Endothelial cell of umbilical vein (primary cell): ENCODE measurements at regions not wholly inside any gene's neighbourhood (a gene's known extent, or its start where the extent isn't known, plus 50 kb on each side); places are given as distances from the start of the nearest gene placed in this dataset.

Source experiments
- EZH2 ChIP-seq: IDR thresholded peaks from 2 replicates; pipeline ENCODE4 v1.6.1; 2012; ENCODE audit warnings: borderline replicate concordance, low read depth, mild to moderate bottlenecking, moderate library complexity, low read length, inconsistent platforms; ENCODE audit not compliant: severe bottlenecking
- POLR2A ChIP-seq: IDR thresholded peaks from 2 replicates; pipeline ENCODE4 v1.6.1; 2012; ENCODE audit warnings: low read depth, mild to moderate bottlenecking, control low read depth, low read length
- POLR2AphosphoS5 ChIP-seq: IDR thresholded peaks from 2 replicates; pipeline ENCODE4 v1.6.1; 2012; ENCODE audit warnings: low read depth, mild to moderate bottlenecking, control low read depth, low read length, moderate library complexity; ENCODE audit not compliant: insufficient read depth
- TF ChIP-seq, protein P1 (sequence below), 2 donors: IDR thresholded peaks; 1 replicate in 1 of 2; 2 replicates in 1 of 2; pipeline ENCODE4 v1.5.1; 2011; ENCODE audit warnings: low read length in 2 of 2, mild to moderate bottlenecking in 2 of 2, moderate library complexity in 2 of 2, control low read depth in 1 of 2, inconsistent platforms in 1 of 2, low read depth in 1 of 2; ENCODE audit not compliant: insufficient read depth in 1 of 2; ENCODE audit errors: extremely low read depth in 1 of 2

DNA sequence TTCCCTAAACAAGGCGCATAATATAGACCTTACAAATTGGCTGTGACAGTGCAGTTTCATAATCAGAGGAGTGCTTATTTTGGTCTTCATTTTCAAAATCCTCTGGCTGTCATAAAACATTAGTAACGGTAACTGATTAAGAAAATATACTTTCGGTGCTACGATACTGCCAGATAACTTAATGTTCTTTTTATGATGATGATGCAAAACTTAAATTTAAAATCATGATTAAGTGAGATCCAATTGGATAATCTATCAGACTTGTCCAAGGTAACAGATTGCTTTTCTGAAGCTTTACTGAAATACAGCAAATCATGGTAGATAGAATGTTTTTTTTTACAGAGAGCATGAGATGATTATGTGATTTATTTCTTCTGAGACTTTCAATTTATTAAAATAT lies 364.2 kb upstream of the CNTN3 start:
- TF ChIP-seq, protein P1, sequence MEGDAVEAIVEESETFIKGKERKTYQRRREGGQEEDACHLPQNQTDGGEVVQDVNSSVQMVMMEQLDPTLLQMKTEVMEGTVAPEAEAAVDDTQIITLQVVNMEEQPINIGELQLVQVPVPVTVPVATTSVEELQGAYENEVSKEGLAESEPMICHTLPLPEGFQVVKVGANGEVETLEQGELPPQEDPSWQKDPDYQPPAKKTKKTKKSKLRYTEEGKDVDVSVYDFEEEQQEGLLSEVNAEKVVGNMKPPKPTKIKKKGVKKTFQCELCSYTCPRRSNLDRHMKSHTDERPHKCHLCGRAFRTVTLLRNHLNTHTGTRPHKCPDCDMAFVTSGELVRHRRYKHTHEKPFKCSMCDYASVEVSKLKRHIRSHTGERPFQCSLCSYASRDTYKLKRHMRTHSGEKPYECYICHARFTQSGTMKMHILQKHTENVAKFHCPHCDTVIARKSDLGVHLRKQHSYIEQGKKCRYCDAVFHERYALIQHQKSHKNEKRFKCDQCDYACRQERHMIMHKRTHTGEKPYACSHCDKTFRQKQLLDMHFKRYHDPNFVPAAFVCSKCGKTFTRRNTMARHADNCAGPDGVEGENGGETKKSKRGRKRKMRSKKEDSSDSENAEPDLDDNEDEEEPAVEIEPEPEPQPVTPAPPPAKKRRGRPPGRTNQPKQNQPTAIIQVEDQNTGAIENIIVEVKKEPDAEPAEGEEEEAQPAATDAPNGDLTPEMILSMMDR (IDR thresholded peaks at IDR 0.05; ENCODE audit: extremely low read depth in 1 of 2, insufficient read depth in 1 of 2, low read depth in 1 of 2, low read length in 2 of 2) = no peak
- TF ChIP-seq POLR2A (no peak), EZH2 (no peak), POLR2AphosphoS5 (no peak)
